B cell (primary cell): ENCODE measurements at regions not wholly inside any gene's neighbourhood (a gene's known extent, or its start where the extent isn't known, plus 50 kb on each side); places are given as distances from the start of the nearest gene placed in this dataset.

Source experiments
- ATAC-seq: fragments of 200-7000 bp; cut with Tn5 transposase; one replicate; pipeline ENCODE4 v1.10.0; 2021; ENCODE audit warnings: low read depth, mild to moderate bottlenecking, moderate number of reproducible peaks, moderate library complexity
- CTCF ChIA-PET: fragments of 350-600 bp; sonication (Branson Sonifier 250); formaldehyde crosslinking; loops from one replicate; lab custom pipeline; 2021; ENCODE audit warnings: antibody characterized with exemption, inconsistent platforms; lab: Charles Lee
- POLR2A ChIA-PET: fragments of 350-600 bp; sonication (Branson Sonifier 250); formaldehyde crosslinking; loops from one replicate; lab custom pipeline; 2021; ENCODE audit warnings: antibody characterized with exemption; lab: Charles Lee
- DNase-seq: peaks from one replicate; pipeline ENCODE4 v3.0.0; 2013
- H2AFZ ChIP-seq: 2 replicates; pipeline ENCODE4 v1.6.1; 2012; ENCODE audit warnings: mild to moderate bottlenecking, low read depth, low read length; ENCODE audit not compliant: insufficient read depth, poor library complexity, severe bottlenecking
- H3K27ac ChIP-seq, 2 donors: 1 replicate in 1 of 2; 2 replicates in 1 of 2; pipeline ENCODE4 v1.5.1; 2012 to 2013; ENCODE audit warnings: low read length in 2 of 2, mild to moderate bottlenecking in 2 of 2, moderate library complexity in 1 of 2
- H3K27me3 ChIP-seq, 4 experiments: fragments of 200-600 bp in 1 of 4; sonication (generic) in 1 of 4; replicated peaks in 1 of 4; 1 replicate in 2 of 4; 2 replicates in 2 of 4; pipeline versions ENCODE4 v1.6.1 to v1.7.0; 2013 to 2016; ENCODE audit warnings: low read length in 3 of 4, mild to moderate bottlenecking in 2 of 4, mixed read lengths in 1 of 4, moderate library complexity in 1 of 4; ENCODE audit not compliant: insufficient read depth in 4 of 4, control insufficient read depth in 3 of 4; ENCODE audit errors: control extremely low read depth in 1 of 4
- H3K36me3 ChIP-seq, 2 experiments: replicated peaks in 1 of 2; 1 replicate in 1 of 2; 2 replicates in 1 of 2; pipeline versions ENCODE4 v1.6.1 to v1.7.1; 2013; ENCODE audit warnings: low read length in 1 of 2; ENCODE audit not compliant: insufficient read depth in 2 of 2, control insufficient read depth in 1 of 2; ENCODE audit errors: control extremely low read depth in 1 of 2, extremely low read depth in 1 of 2
- H3K4me1 ChIP-seq, 2 donors: fragments of 200-600 bp in 1 of 2; sonication (generic) in 1 of 2; 1 replicate in 1 of 2; 2 replicates in 1 of 2; pipeline versions ENCODE4 v1.5.1 to v1.6.1; 2013 to 2017; ENCODE audit warnings: low read length in 2 of 2; ENCODE audit not compliant: control insufficient read depth in 2 of 2, insufficient read depth in 2 of 2
- H3K4me2 ChIP-seq: replicated peaks from 2 replicates; pipeline ENCODE3; 2012; ENCODE audit warnings: mild to moderate bottlenecking, low read depth, low read length; ENCODE audit not compliant: poor library complexity, severe bottlenecking
- H3K4me3 ChIP-seq, 5 experiments: fragments of 200-600 bp in 1 of 5; sonication (generic) in 1 of 5; 1 replicate in 3 of 5; 2 replicates in 2 of 5; pipeline versions ENCODE4 v1.5.1 to v1.7.0; 2011 to 2016; ENCODE audit warnings: low read length in 4 of 5, mild to moderate bottlenecking in 4 of 5, low read depth in 2 of 5, control low read depth in 1 of 5, moderate library complexity in 1 of 5; ENCODE audit not compliant: insufficient read depth in 1 of 5; ENCODE audit errors: control extremely low read depth in 1 of 5, extremely low read depth in 1 of 5
- H3K79me2 ChIP-seq: fragments of 200-600 bp; sonication (generic); one replicate; pipeline ENCODE4 v1.6.0; 2016; ENCODE audit warnings: low read length; ENCODE audit not compliant: control insufficient read depth, insufficient read depth
- H3K9ac ChIP-seq: fragments of 200-600 bp; sonication (generic); 2 replicates; pipeline ENCODE4 v1.6.1; 2017; ENCODE audit warnings: mild to moderate bottlenecking, low read length, moderate library complexity
- H3K9me3 ChIP-seq, 3 donors: one replicate each; pipeline versions ENCODE4 v1.6.1 to v1.7.1; 2013; ENCODE audit warnings: low read length in 2 of 3; ENCODE audit not compliant: control insufficient read depth in 2 of 3, insufficient read depth in 1 of 3; ENCODE audit errors: control extremely low read depth in 1 of 3
- H4K20me1 ChIP-seq: 2 replicates; pipeline ENCODE4 v1.6.0; 2012; ENCODE audit warnings: mild to moderate bottlenecking, low read length; ENCODE audit not compliant: insufficient read depth, control insufficient read depth, poor library complexity, severe bottlenecking
- H3K27ac Mint-ChIP-seq: one replicate; pipeline ENCODE4 v1.8.0; 2021; ENCODE audit warnings: mixed read lengths
- H3K27me3 Mint-ChIP-seq: one replicate; pipeline ENCODE4 v1.8.0; 2021; ENCODE audit warnings: mixed read lengths
- H3K4me1 Mint-ChIP-seq: one replicate; pipeline ENCODE4 v1.8.0; 2021; ENCODE audit warnings: mixed read lengths
- H3K4me3 Mint-ChIP-seq: one replicate; pipeline ENCODE4 v1.8.0; 2021; ENCODE audit warnings: mixed read lengths
- H3K9me3 Mint-ChIP-seq: one replicate; pipeline ENCODE4 v1.8.0; 2022; ENCODE audit warnings: mixed read lengths; ENCODE audit not compliant: insufficient read depth
- CTCF ChIP-seq: fragments of 200-600 bp; IDR thresholded peaks from one replicate; pipeline ENCODE4 v1.8.0; 2022; ENCODE audit warnings: antibody characterized with exemption, mild to moderate bottlenecking
- EZH2 ChIP-seq: IDR thresholded peaks from 2 replicates; pipeline ENCODE4 v1.6.1; 2012; ENCODE audit warnings: borderline replicate concordance, low read depth, mild to moderate bottlenecking, moderate library complexity, low read length; ENCODE audit not compliant: insufficient read depth, poor library complexity, severe bottlenecking
- WGBS: methylation state at CpG from one replicate; pipeline ENCODE4 v1.1.5; 2013; ENCODE audit warnings: missing lambda C conversion rate; ENCODE audit not compliant: insufficient coverage; 5-methylcytosine and 5-hydroxymethylcytosine counted together
- intact Hi-C: fragments of 100-400 bp; cut with micrococcal nuclease; formaldehyde crosslinking; loops from one replicate; pipeline ENCODE4 v1.10.0; 2022

- no peak overlapping the region for H2AFZ ChIP-seq
- H3K4me3 ChIP-seq = no peak overlapping the region
- intact Hi-C loops = no loop called here
- Mint-ChIP-seq H3K4me3 (no peak overlapping the region), H3K27me3 (no peaks in the 10 kb centered on the region), H3K4me1 (no peaks in the 10 kb centered on the region), H3K27ac (no peak overlapping the region), H3K9me3 (no peaks in the 10 kb centered on the region)
- ChIA-PET CTCF (no interaction called here), POLR2A (no interaction called here)
- no peaks in the 10 kb centered on the region for H3K9me3 ChIP-seq
- H4K20me1 ChIP-seq = no peaks in the 10 kb centered on the region
- H3K27ac ChIP-seq = no peak overlapping the region
- H3K9ac ChIP-seq = no peak overlapping the region
- H3K79me2 ChIP-seq = no peaks in the 10 kb centered on the region
- H3K4me1 ChIP-seq = no peaks in the 10 kb centered on the region
- H3K4me2 ChIP-seq = no peak overlapping the region
- H3K27me3 ChIP-seq = no peaks in the 10 kb centered on the region
- H3K36me3 ChIP-seq = no peaks in the 10 kb centered on the region
- no CpG with 5 or more reads among the region's 2 CpGs for WGBS
- DNase-seq (no peak), ATAC-seq (no peak)
- no peak for TF ChIP-seq EZH2
Observed at GRCh38 chr9:118954857-118955256, 414.4 kb downstream of the BRINP1 start.

DNA sequence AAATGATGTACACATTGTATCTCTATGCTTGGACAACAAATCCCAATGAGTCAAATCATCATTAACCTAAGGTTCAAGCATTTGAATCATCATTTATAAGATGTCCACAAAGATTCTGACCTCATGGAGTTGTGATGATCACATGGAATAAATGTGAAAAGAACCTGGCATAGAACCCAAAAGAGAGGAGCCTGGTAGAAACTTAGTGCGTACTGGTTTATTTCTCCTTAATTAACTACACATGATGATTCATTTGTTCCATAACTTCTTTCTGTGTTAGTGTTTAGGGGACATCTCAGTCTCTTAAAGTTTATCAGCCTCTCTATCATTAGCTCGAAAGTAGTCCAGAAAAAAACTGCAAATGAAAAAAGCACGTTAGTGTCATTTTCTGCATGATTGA lies 411.6 kb downstream of the BRINP1 start:
- Histone ChIP-seq H3K27ac (no peak overlapping the region), H2AFZ (no peak overlapping the region), H4K20me1 (no peaks in the 10 kb centered on the region), H3K4me3 (no peak overlapping the region), H3K27me3 (no peaks in the 10 kb centered on the region), H3K36me3 (no peaks in the 10 kb centered on the region), H3K79me2 (no peaks in the 10 kb centered on the region), H3K9me3 (no peaks in the 10 kb centered on the region), H3K9ac (no peak overlapping the region), H3K4me1 (no peaks in the 10 kb centered on the region), H3K4me2 (no peak overlapping the region)
- ChIA-PET POLR2A (no interaction called here), CTCF (no interaction called here)
- no CpG with 5 or more reads among the region's 3 CpGs for WGBS
- H3K4me3 Mint-ChIP-seq = no peak overlapping the region
- no peak overlapping the region for H3K27ac Mint-ChIP-seq
- no peak for DNase-seq
- no peaks in the 10 kb centered on the region for H3K27me3 Mint-ChIP-seq
- H3K9me3 Mint-ChIP-seq = no peaks in the 10 kb centered on the region
- H3K4me1 Mint-ChIP-seq = no peaks in the 10 kb centered on the region
- intact Hi-C loops = no loop called here
- no peak for TF ChIP-seq EZH2
- TF ChIP-seq CTCF = no peak
- no peak for ATAC-seq
